ENCODE measurements at regions not wholly inside any gene's neighbourhood (a gene's known extent, or its start where the extent isn't known, plus 50 kb on each side); places are given as distances from the start of the nearest gene placed in this dataset.

- no peak overlapping the region for H3K4me3 Mint-ChIP-seq
- no peak for DNase-seq
- peaks cover 95% of the 10 kb centered on the region for H3K4me1 Mint-ChIP-seq
- H3K27ac Mint-ChIP-seq = peak overlapping the region; percentile 93
- no peak for TF ChIP-seq CTCF (IDR thresholded peaks at IDR 0.05)
- POLR2A ChIA-PET = interaction anchor here (2.4 to 13.6 kb wide), 2 partner anchors 24 to 38 kb away, joined by 34 to 831 read pairs; no protein-coding TSS in a partner anchor
- H3K9me3 Mint-ChIP-seq = no peaks in the 10 kb centered on the region
- peaks cover 54% of the 10 kb centered on the region for H3K36me3 Mint-ChIP-seq (ENCODE audit: low read depth)
- ATAC-seq (ENCODE audit: low read depth) = no peak
- H3K27me3 Mint-ChIP-seq = no peaks in the 10 kb centered on the region
- intact Hi-C loops (cut with micrococcal nuclease) = loop anchor here (10.0 kb wide), 3 partner anchors 323 to 743 kb away; partner anchors contain the start of genes JMJD6, METTL23 and SEC14L1
- CTCF ChIA-PET = interaction anchor here (1.6 kb wide), 1 partner anchor 38 kb away, joined by 8 read pairs; no protein-coding TSS in a partner anchor
These were observed 326.8 kb downstream of the SEC14L1 start for GRCh38 chr17:77467521-77467920.

- DNase-seq (no peak), ATAC-seq (ENCODE audit: low read depth) (no peak)
- POLR2A ChIA-PET = interaction anchor here (13.6 kb wide), 1 partner anchor 25 kb away, joined by 831 read pairs; no protein-coding TSS in a partner anchor
- H3K27me3 Mint-ChIP-seq = no peaks in the 10 kb centered on the region
- peak overlapping the region; percentile 15 for H3K4me3 Mint-ChIP-seq
- peaks cover 48% of the 10 kb centered on the region for H3K36me3 Mint-ChIP-seq (ENCODE audit: low read depth)
- no peak for TF ChIP-seq CTCF (IDR thresholded peaks at IDR 0.05)
- intact Hi-C loops (cut with micrococcal nuclease) = loop anchor here (10.0 kb wide), 3 partner anchors 324 to 744 kb away; partner anchors contain the start of genes JMJD6, METTL23 and SEC14L1
- H3K9me3 Mint-ChIP-seq = no peaks in the 10 kb centered on the region
- CTCF ChIA-PET = interaction anchor here (1.0 to 1.6 kb wide), 3 partner anchors 28 to 70 kb away, joined by 3 to 8 read pairs (median 4); no protein-coding TSS in a partner anchor
- peak overlapping the region; percentile 70 for H3K27ac Mint-ChIP-seq
- H3K4me1 Mint-ChIP-seq = peaks cover 97% of the 10 kb centered on the region
These were observed 328.1 kb downstream of the SEC14L1 start for GRCh38 chr17:77468897-77469296.

GRCh38 chr17:77470330-77470786 lies 329.6 kb downstream of the SEC14L1 start:
- Mint-ChIP-seq H3K9me3 (no peaks in the 10 kb centered on the region), H3K27me3 (no peaks in the 10 kb centered on the region), H3K36me3 (ENCODE audit: low read depth) (peaks cover 49% of the 10 kb centered on the region), H3K4me3 (peak overlapping the region; percentile 26), H3K27ac (peak overlapping the region; percentile 84), H3K4me1 (peaks cover 99% of the 10 kb centered on the region)
- DNase-seq (no peak), ATAC-seq (ENCODE audit: low read depth) (no peak)
- ChIA-PET POLR2A (interaction anchor here (0.6 to 9.0 kb wide), 5 partner anchors 9 to 1478 kb away, joined by 3 to 150 read pairs (median 29); no protein-coding TSS in a partner anchor), CTCF (interaction anchor here (1.6 kb wide), 1 partner anchor 40 kb away, joined by 6 read pairs; no protein-coding TSS in a partner anchor)
- intact Hi-C loops (cut with micrococcal nuclease) = loop anchor here (5.0 kb wide), 1 partner anchor 38 kb away; no protein-coding TSS in a partner anchor
- TF ChIP-seq CTCF (IDR thresholded peaks at IDR 0.05) = no peak

- ChIA-PET CTCF (interaction anchor here (1.0 to 1.6 kb wide), 2 partner anchors 26 to 41 kb away, joined by 3 to 6 read pairs; no protein-coding TSS in a partner anchor), POLR2A (interaction anchor here (0.6 to 9.0 kb wide), 8 partner anchors 9 to 1479 kb away, joined by 3 to 150 read pairs (median 18); no protein-coding TSS in a partner anchor)
- no peak for TF ChIP-seq CTCF (IDR thresholded peaks at IDR 0.05)
- Mint-ChIP-seq H3K36me3 (ENCODE audit: low read depth) (peaks cover 46% of the 10 kb centered on the region), H3K9me3 (no peaks in the 10 kb centered on the region), H3K4me3 (peak overlapping the region; percentile 56), H3K27me3 (no peaks in the 10 kb centered on the region), H3K27ac (peak overlapping the region; percentile 84), H3K4me1 (peaks cover 99% of the 10 kb centered on the region)
- no peak for ATAC-seq (ENCODE audit: low read depth)
- no peak for DNase-seq
- intact Hi-C loops (cut with micrococcal nuclease) = loop anchor here (5.0 kb wide), 1 partner anchor 39 kb away; no protein-coding TSS in a partner anchor
These were observed 330.3 kb downstream of the SEC14L1 start for GRCh38 chr17:77470800-77471733.

Measured in activated B cell treated with CpG ODN at 0.5 μM for 24 hours (primary cell).